HG03066 (cell line): ENCODE measurements at regions not wholly inside any gene's neighbourhood (a gene's known extent, or its start where the extent isn't known, plus 50 kb on each side); places are given as distances from the start of the nearest gene placed in this dataset.

ENCODE experiments used
- ATAC-seq: cut with Tn5 transposase; IDR thresholded peaks from one replicate; pipeline ENCODE4 v1.9.1; 2021; ENCODE audit warnings: low read depth; ENCODE audit not compliant: unreplicated experiment

DNA sequence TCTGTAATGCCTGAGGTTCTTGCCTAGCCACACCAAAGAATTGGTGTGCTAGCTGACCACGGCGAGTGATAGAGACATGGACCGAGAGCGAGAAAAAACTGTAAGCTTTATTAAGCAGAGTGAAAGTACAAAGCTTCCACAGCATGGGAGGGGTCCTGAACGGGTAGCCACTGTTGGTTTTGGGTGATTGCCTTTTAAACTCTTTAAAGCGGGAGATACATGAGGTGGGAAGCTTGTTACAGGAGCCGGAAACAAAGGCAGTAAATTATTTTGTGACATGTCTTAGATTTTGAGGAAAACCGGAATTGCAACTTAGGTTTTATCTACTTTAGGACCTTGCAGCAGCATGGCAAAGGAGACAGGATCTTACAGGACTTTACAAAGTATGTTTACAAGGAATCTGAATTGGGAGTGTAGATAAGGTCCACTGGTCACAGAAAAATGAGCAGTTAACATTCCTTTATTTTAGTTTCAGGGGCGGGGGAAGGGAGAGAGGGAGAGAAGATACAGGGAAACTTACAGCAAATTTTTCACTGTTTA is 252.7 kb upstream of the MBL2 start:
- no peak for ATAC-seq

DNA sequence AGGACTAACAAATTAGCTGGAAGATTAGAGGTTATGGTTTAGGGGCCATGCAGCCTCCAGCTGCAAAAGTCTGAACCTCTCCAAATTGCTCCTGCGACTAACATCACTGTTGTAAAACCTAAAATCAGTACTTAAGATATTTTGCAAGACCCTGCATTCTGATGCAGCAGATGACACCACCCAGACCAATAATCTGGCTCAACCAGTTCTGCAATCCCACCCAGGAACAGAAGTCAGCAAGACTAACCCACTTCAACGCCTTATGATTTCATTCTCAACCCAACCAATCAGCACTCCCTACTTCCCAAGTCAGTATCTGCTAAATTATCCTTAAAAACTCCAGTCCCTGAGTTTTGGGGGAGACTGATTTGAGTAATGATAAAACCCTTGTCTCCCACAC is 250.8 kb upstream of the MBL2 start:
- no peak for ATAC-seq

- no peak for ATAC-seq
These were observed 250.1 kb upstream of the MBL2 start for GRCh38 chr10:53022611-53023088.

DNA sequence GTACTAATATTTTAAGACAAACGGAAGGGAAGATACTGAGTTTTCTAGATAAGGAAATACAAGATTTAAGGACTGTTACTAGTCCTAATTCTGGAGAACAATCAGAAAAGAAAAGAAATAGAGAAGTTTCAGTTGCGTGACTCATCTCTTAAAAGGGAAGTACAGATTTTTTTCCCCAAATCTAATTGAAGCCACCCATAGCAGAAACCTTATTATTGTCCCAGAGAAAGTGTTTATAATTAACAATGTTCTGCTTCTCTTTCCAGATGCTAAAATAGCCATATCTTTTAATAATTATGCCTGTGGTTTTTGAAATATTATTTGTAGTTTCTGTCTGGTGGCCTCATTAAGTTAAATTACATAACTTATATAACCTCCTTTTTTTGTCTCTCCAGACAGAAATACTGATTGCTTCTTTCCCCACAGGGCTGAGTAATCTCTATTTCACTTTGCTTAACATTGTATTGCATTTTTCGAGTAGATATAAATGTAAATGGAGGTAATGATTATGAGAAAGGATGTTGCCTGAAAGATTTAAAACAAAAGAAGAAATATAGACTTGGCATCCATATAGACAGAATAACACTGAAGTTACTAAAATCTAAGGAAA is 240.7 kb upstream of the MBL2 start:
- peak; percentile 65 for ATAC-seq

DNA sequence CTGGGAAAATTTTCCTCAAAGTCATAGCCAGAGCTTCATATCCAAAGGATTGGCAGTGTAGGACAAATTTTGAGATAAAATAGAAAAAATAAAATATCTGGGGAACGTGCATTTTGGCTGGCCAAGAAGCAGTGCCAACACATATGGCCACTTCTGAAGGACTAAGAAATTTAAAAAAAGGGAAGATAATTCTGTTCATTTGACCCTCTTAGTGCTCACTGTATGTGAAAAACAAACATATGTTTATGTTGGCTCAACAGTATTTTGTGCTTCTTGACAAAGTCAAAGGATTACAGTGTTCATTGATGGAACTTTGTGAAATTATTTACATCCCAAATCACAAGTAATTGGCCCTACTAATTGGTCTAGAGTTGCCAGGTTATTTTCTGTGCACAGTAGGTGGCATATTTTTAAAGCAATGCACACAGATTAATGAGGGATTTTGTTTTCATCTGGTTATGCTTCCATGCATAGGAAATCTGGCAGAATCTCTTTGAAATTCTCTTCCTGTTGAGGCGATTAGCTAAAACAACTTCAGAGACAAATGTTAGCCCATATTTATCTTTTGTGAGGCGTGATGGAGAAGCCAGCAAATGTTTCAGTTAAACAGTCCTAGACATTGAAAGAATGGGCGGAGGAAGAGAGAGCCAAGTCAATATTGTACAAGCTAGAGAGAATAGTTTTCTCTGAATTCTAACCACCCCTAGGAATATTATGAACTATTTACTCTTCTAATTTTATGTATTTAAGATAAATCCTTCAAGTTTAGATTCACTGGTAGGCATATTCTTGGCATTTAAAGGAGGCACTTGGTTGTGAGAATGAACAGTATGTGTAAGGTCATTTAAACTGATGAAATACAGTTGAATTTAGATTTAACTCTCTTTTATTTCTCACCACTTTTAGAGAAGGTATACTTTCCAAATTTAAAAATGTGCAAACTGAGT is 237.7 kb upstream of the MBL2 start:
- no peak for ATAC-seq

- no peak for ATAC-seq
These were observed 234.9 kb upstream of the MBL2 start for GRCh38 chr10:53007527-53007842.

GRCh38 chr10:53006663-53007526 is 234.3 kb upstream of the MBL2 start:
- no peak for ATAC-seq

- ATAC-seq, result no peak
These were observed 233.2 kb upstream of the MBL2 start for GRCh38 chr10:53005612-53006345.

DNA sequence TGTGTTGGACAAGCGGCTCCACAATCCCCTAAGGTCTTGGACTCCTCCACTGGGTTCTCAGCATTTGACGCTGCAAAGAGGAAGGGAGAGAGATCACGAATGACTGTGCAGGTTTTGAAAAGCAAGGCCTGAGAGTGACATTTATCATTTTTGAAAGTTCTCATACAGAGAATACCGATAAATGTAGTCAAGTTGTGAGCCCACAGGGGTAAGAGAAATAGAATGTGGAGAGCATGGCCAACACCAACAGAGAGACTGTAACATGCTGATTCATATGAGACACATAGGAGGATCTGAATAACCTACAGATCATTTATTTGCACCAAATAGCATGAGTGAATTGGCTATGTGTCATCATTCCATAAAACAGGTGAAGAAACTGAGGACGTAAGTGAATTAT is 230.5 kb upstream of the MBL2 start:
- no peak for ATAC-seq

DNA sequence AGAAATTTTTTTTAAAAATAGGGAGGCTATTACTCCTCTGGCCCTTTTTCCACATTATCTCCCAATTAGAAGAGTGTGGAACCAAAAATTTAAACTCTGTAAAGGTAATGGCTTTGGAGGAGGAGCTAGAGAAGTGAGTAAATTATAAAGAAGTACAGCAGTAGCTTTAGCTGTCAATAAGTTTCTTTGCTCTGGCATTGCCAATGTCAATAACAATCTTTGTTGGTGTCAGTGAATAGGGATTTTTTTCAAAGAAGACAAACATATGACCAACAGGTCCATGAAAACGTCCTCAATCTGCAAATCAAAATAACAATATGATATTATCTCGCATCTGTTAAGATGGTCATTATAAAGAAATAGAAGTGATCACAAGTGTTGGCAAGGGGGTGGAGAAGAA is 227.1 kb upstream of the MBL2 start:
- ATAC-seq, result no peak

GRCh38 chr10:52999258-52999657 is 226.7 kb upstream of the MBL2 start:
- no peak for ATAC-seq

- ATAC-seq, result no peak
These were observed 224.4 kb upstream of the MBL2 start for GRCh38 chr10:52997007-52997406.

GRCh38 chr10:52994370-52994769 is 221.8 kb upstream of the MBL2 start:
- ATAC-seq, result no peak

DNA sequence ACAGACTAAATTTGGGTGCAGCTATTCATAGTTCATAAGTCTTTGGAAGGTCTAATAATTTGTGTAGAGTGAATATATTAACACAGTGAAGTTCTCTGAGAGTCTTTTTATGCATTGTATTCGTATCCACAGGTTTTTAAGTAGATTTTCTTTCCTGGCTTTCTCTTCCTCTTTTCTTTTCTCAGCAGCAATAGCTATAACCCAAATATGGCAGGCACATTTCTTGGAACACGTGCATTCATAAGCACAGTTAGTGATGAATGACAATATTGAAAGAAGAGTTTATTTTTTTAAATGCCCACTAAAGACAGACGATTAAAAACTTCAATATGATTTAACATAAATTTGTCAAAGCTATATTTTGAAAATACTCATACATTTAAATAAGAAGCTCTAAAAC is 220.5 kb upstream of the MBL2 start:
- no peak for ATAC-seq

GRCh38 chr10:52992567-52992966 is 220.0 kb upstream of the MBL2 start:
- no peak for ATAC-seq

- no peak for ATAC-seq
These were observed 216.3 kb upstream of the MBL2 start for GRCh38 chr10:52988923-52989322.

- no peak for ATAC-seq
These were observed 213.5 kb upstream of the MBL2 start for GRCh38 chr10:52986125-52986524.

DNA sequence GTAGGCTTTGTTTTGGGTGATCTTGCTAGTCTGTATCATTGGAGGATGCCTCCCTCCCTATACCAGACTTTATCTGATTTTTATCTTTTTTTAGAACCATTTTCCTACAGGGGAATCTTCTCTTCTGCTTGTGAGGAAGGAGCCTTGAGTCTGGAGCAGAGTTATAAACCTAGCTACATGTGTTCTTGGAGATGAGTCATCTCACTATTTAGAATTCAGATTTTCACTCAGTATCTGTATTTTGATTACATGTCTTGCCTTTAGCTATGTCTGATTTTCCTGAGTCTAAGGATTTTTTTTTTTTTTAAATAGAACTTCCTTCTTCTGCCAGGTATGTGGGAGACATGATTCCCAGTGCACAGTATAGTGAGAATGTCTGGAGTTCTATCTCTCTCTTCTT is 211.6 kb upstream of the MBL2 start:
- ATAC-seq, result no peak

GRCh38 chr10:52979295-52979990 is 206.9 kb upstream of the MBL2 start:
- no peak for ATAC-seq

- no peak for ATAC-seq
These were observed 205.0 kb upstream of the MBL2 start for GRCh38 chr10:52977581-52977980.
